ENCODE measurements at regions not wholly inside any gene's neighbourhood (a gene's known extent, or its start where the extent isn't known, plus 50 kb on each side); places are given as distances from the start of the nearest gene placed in this dataset.

DNA sequence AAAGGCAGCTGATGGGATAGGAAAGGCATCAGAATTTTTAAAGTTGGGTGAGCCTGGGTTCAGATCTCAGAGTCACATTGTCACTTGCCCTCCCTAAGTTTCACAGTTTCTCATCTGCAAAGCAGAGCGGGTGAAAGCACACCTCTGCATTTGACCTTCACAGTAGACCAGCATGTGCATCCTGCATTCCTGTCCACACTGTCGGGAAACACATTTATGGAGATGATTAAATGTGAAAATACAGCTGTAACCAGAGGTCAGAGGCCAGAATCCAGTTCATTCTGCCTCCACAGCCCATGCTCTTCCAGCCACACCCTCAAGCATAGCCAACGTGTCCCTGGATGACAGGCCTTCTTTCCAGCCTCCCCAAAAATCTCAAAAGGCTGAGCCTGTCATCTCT, 392.0 kb upstream of the MYT1L start:
- TF ChIP-seq TAF1 (IDR thresholded peaks at IDR 0.05; ENCODE audit: borderline replicate concordance, low read depth, low read length) (no peak), FOXJ3 (CRISPR knock-in tag; IDR thresholded peaks at IDR 0.05) (no peak), USF2 (IDR thresholded peaks at IDR 0.05; ENCODE audit: borderline replicate concordance, low read depth, low read length) (no peak), SIN3A (IDR thresholded peaks at IDR 0.05; ENCODE audit: borderline replicate concordance, low read depth, low read length) (no peak), POLR2AphosphoS5 (IDR thresholded peaks at IDR 0.05; ENCODE audit: low read depth, low read length) (no peak), CTCF (IDR thresholded peaks at IDR 0.05) (no peak), RFX5 (IDR thresholded peaks at IDR 0.05; ENCODE audit: low read length) (no peak), MXI1 (IDR thresholded peaks at IDR 0.05; ENCODE audit: low read depth, low read length) (no peak)
- TF ChIP-seq, protein P1, sequence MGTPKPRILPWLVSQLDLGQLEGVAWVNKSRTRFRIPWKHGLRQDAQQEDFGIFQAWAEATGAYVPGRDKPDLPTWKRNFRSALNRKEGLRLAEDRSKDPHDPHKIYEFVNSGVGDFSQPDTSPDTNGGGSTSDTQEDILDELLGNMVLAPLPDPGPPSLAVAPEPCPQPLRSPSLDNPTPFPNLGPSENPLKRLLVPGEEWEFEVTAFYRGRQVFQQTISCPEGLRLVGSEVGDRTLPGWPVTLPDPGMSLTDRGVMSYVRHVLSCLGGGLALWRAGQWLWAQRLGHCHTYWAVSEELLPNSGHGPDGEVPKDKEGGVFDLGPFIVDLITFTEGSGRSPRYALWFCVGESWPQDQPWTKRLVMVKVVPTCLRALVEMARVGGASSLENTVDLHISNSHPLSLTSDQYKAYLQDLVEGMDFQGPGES (IDR thresholded peaks at IDR 0.05; ENCODE audit: low read depth, low read length), result no peak
